Pons (tissue), 1 donor: ENCODE measurements at regions not wholly inside any gene's neighbourhood (a gene's known extent, or its start where the extent isn't known, plus 50 kb on each side); places are given as distances from the start of the nearest gene placed in this dataset.

Source experiments
- DNase-seq: peaks from one replicate; pipeline ENCODE4 v3.0.0-alpha.2; 2016; ENCODE audit warnings: low spot score

GRCh38 chr15:69626095-69627066, 173.8 kb downstream of the RPLP1 start:
- DNase-seq: no peak

- no peak for DNase-seq
Observed at GRCh38 chr15:69627548-69628158, 175.0 kb downstream of the RPLP1 start.

- DNase-seq: no peak
Observed at GRCh38 chr15:69628256-69629093, 175.9 kb downstream of the RPLP1 start.

- DNase-seq: no peak
Observed at GRCh38 chr15:69629631-69630161, 177.1 kb downstream of the RPLP1 start.

GRCh38 chr15:69631005-69631404, 178.4 kb downstream of the RPLP1 start:
- no peak for DNase-seq

GRCh38 chr15:69631978-69632377, 179.4 kb downstream of the RPLP1 start:
- DNase-seq: no peak

GRCh38 chr15:69634860-69635259, 182.2 kb downstream of the RPLP1 start:
- DNase-seq: no peak

GRCh38 chr15:69636169-69636915, 183.7 kb downstream of the RPLP1 start:
- DNase-seq: no peak

GRCh38 chr15:69637818-69638217, 185.2 kb downstream of the RPLP1 start:
- no peak for DNase-seq

- DNase-seq: no peak
Observed at GRCh38 chr15:69643476-69643875, 190.9 kb downstream of the RPLP1 start.

GRCh38 chr15:69643971-69644370, 191.4 kb downstream of the RPLP1 start:
- no peak for DNase-seq

GRCh38 chr15:69644876-69645275, 192.3 kb downstream of the RPLP1 start:
- DNase-seq: no peak

- no peak for DNase-seq
Observed at GRCh38 chr15:69647142-69647513, 194.5 kb downstream of the RPLP1 start.

GRCh38 chr15:69648212-69648611, 195.6 kb downstream of the RPLP1 start:
- no peak for DNase-seq

GRCh38 chr15:69648775-69649735, 196.4 kb downstream of the RPLP1 start:
- DNase-seq: no peak

GRCh38 chr15:69652293-69652692, 199.7 kb downstream of the RPLP1 start:
- DNase-seq: no peak

GRCh38 chr15:69652751-69653305, 200.2 kb downstream of the RPLP1 start:
- DNase-seq: no peak

- DNase-seq: no peak
Observed at GRCh38 chr15:69653306-69653705, 200.7 kb downstream of the RPLP1 start.

- DNase-seq: no peak
Observed at GRCh38 chr15:69653846-69654245, 201.2 kb downstream of the RPLP1 start.
